ENCODE measurements at regions not wholly inside any gene's neighbourhood (a gene's known extent, or its start where the extent isn't known, plus 50 kb on each side); places are given as distances from the start of the nearest gene placed in this dataset.

DNA sequence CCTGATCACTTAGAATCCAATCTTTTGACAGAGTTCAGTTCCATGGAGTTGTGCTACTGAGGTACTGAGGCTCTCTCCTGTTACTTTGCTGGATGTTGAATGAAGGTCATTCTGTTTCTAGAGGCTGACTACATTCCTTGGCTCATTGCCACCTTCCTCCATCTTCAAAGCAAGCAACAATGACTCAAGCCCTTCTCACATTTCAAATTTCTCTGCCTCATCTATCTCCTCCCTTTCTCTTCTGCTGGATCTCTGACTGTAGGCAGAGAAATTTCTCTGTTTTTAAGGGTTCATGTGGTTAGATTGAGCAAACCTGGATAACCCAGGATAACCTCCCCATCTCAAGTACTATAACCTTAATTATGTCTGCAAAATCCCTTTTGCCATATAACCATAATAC, 775.4 kb downstream of the STPG2 start:
- CTCF ChIA-PET: no interaction called here
- peak; percentile 39 for DNase-seq
- intact Hi-C loops (cut with micrococcal nuclease; ENCODE audit: unreplicated experiment): no loop called here
- peaks cover 9% of the 10 kb centered on the region for H3K4me1 Mint-ChIP-seq (ENCODE audit: low read depth, unreplicated experiment)
- H3K9me3 Mint-ChIP-seq (ENCODE audit: low read depth, unreplicated experiment): peaks cover 3% of the 10 kb centered on the region
- no peak for TF ChIP-seq CTCF (IDR thresholded peaks at IDR 0.05; ENCODE audit: unreplicated experiment)
- peak overlapping the region; percentile 40 for H3K27ac Mint-ChIP-seq (ENCODE audit: unreplicated experiment)
- BruUV-seq (replicated peaks): no TSS peak
- no peaks in the 10 kb centered on the region for H3K27me3 Mint-ChIP-seq (ENCODE audit: unreplicated experiment)
- H3K4me3 Mint-ChIP-seq (ENCODE audit: low read depth, unreplicated experiment): no peak overlapping the region
- H3K36me3 Mint-ChIP-seq (ENCODE audit: insufficient read depth, unreplicated experiment): no peaks in the 10 kb centered on the region

DNA sequence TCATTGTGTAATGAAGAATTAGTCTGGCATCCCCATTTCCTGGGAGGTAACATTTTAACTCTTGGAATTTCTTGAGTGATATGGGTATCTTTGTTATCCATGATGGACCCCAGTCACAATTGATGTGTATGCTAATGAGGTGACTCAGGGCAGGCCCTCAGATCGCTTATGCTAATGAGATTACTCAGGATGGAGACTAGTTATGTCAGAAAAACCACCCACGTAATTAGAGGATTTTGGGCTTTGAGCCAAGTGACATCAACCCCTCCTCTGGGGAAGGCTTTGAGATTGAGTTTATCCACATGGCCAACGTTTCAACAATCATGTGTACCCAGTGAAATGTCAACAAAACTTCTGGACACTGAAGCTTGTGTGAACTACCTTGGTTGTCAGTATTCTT, 772.7 kb downstream of the STPG2 start:
- intact Hi-C loops (cut with micrococcal nuclease; ENCODE audit: unreplicated experiment): no loop called here
- no peak overlapping the region for H3K27ac Mint-ChIP-seq (ENCODE audit: unreplicated experiment)

DNA sequence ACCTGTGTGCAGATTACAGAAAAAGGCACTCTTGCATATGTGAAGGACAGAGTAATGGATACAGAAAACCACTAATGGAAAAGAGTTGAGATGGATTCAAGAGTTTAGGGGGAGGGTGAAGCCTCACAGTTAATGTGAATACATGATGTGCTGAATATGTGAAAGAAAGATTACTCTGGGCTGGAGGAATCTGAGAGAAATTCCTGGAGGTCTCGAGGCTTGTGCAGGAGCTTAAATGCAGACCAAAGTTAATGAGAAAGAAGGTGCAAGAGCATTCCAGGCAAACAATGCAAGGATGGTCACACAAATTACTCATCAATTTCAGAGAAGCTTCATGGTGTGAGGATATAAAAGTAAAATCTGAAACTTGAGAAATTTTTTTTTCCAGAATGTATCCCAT, 768.8 kb downstream of the STPG2 start:
- CTCF ChIA-PET: no interaction called here
- TF ChIP-seq CTCF (IDR thresholded peaks at IDR 0.05; ENCODE audit: unreplicated experiment): no peak
- Mint-ChIP-seq H3K9me3 (ENCODE audit: low read depth, unreplicated experiment) (peaks cover 2% of the 10 kb centered on the region), H3K4me3 (ENCODE audit: low read depth, unreplicated experiment) (no peak overlapping the region), H3K27me3 (ENCODE audit: unreplicated experiment) (no peaks in the 10 kb centered on the region), H3K27ac (ENCODE audit: unreplicated experiment) (no peak overlapping the region), H3K4me1 (ENCODE audit: low read depth, unreplicated experiment) (no peaks in the 10 kb centered on the region), H3K36me3 (ENCODE audit: insufficient read depth, unreplicated experiment) (no peaks in the 10 kb centered on the region)
- BruUV-seq (replicated peaks): no TSS peak
- DNase-seq: no peak
- intact Hi-C loops (cut with micrococcal nuclease; ENCODE audit: unreplicated experiment): no loop called here

More for the DNA sequence above, 772.7 kb downstream of the STPG2 start:
- no TSS peak for BruUV-seq (replicated peaks)
- no peak for TF ChIP-seq CTCF (IDR thresholded peaks at IDR 0.05; ENCODE audit: unreplicated experiment)
- H3K36me3 Mint-ChIP-seq (ENCODE audit: insufficient read depth, unreplicated experiment): no peaks in the 10 kb centered on the region
- H3K4me3 Mint-ChIP-seq (ENCODE audit: low read depth, unreplicated experiment): no peak overlapping the region
- CTCF ChIA-PET: no interaction called here
- no peaks in the 10 kb centered on the region for H3K27me3 Mint-ChIP-seq (ENCODE audit: unreplicated experiment)
- DNase-seq: no peak
- peaks cover 2% of the 10 kb centered on the region for H3K9me3 Mint-ChIP-seq (ENCODE audit: low read depth, unreplicated experiment)
- peaks cover 9% of the 10 kb centered on the region for H3K4me1 Mint-ChIP-seq (ENCODE audit: low read depth, unreplicated experiment)

- no peaks in the 10 kb centered on the region for H3K27me3 Mint-ChIP-seq (ENCODE audit: unreplicated experiment)
- peaks cover 2% of the 10 kb centered on the region for H3K9me3 Mint-ChIP-seq (ENCODE audit: low read depth, unreplicated experiment)
- TF ChIP-seq CTCF (IDR thresholded peaks at IDR 0.05; ENCODE audit: unreplicated experiment): no peak
- intact Hi-C loops (cut with micrococcal nuclease; ENCODE audit: unreplicated experiment): no loop called here
- no peak overlapping the region for H3K4me3 Mint-ChIP-seq (ENCODE audit: low read depth, unreplicated experiment)
- CTCF ChIA-PET: no interaction called here
- no peak overlapping the region for H3K27ac Mint-ChIP-seq (ENCODE audit: unreplicated experiment)
- no peaks in the 10 kb centered on the region for H3K36me3 Mint-ChIP-seq (ENCODE audit: insufficient read depth, unreplicated experiment)
- no peak for DNase-seq
- no peaks in the 10 kb centered on the region for H3K4me1 Mint-ChIP-seq (ENCODE audit: low read depth, unreplicated experiment)
- no TSS peak for BruUV-seq (replicated peaks)
Observed at GRCh38 chr4:97386969-97387368, 756.3 kb downstream of the STPG2 start.
